Endodermal cell (in vitro differentiated cells): ENCODE measurements at regions not wholly inside any gene's neighbourhood (a gene's known extent, or its start where the extent isn't known, plus 50 kb on each side); places are given as distances from the start of the nearest gene placed in this dataset.
A peak's percentile ranks its signal among the peaks of the same experiment; 100 is the strongest.

Experiments used
- DNase-seq: peaks from one replicate; pipeline ENCODE4 v3.0.0-alpha.2; 2017
- H3K27ac ChIP-seq: 2 replicates; pipeline ENCODE4 v1.5.1; 2013; ENCODE audit warnings: mild to moderate bottlenecking, low read depth, low read length, moderate library complexity
- H3K27me3 ChIP-seq: 2 replicates; pipeline ENCODE4 v1.6.1; 2013; ENCODE audit warnings: mild to moderate bottlenecking, low read length, moderate library complexity; ENCODE audit not compliant: insufficient read depth, control insufficient read depth, poor library complexity, severe bottlenecking
- H3K36me3 ChIP-seq: 2 replicates; pipeline ENCODE4 v1.7.0; 2013; ENCODE audit warnings: mild to moderate bottlenecking, low read length, moderate library complexity; ENCODE audit not compliant: control insufficient read depth, insufficient read depth
- H3K4me1 ChIP-seq: one replicate; pipeline ENCODE4 v1.7.0; 2013; ENCODE audit warnings: low read length; ENCODE audit not compliant: control insufficient read depth, insufficient read depth
- H3K4me3 ChIP-seq: 2 replicates; pipeline ENCODE4 v1.5.1; 2013; ENCODE audit warnings: mild to moderate bottlenecking, low read length, moderate library complexity
- H3K9ac ChIP-seq: 2 replicates; pipeline ENCODE4 v1.6.1; 2013; ENCODE audit warnings: mild to moderate bottlenecking, low read length, moderate library complexity; ENCODE audit not compliant: poor library complexity, severe bottlenecking; ENCODE audit errors: extremely low read depth
- H3K9me3 ChIP-seq: 2 replicates; pipeline ENCODE4 v1.6.1; 2013; ENCODE audit warnings: mild to moderate bottlenecking, low read length, moderate library complexity; ENCODE audit not compliant: control insufficient read depth
- H3K27ac Mint-ChIP-seq: 2 replicates; pipeline ENCODE4 v1.8.0; 2020; ENCODE audit warnings: mixed read lengths
- H3K27me3 Mint-ChIP-seq: 2 replicates; pipeline ENCODE4 v1.8.0; 2021; ENCODE audit warnings: mild to moderate bottlenecking, mixed read lengths; ENCODE audit not compliant: insufficient read depth
- H3K36me3 Mint-ChIP-seq: 2 replicates; pipeline ENCODE4 v1.8.0; 2020; ENCODE audit warnings: low read depth, mixed read lengths
- H3K4me1 Mint-ChIP-seq: 2 replicates; pipeline ENCODE4 v1.8.0; 2020; ENCODE audit warnings: mixed read lengths
- H3K4me3 Mint-ChIP-seq: 2 replicates; pipeline ENCODE4 v1.8.0; 2020; ENCODE audit warnings: mild to moderate bottlenecking, moderate library complexity, mixed read lengths
- H3K9me3 Mint-ChIP-seq: 2 replicates; pipeline ENCODE4 v1.8.0; 2020; ENCODE audit warnings: mild to moderate bottlenecking, mixed read lengths
- CTCF ChIP-seq: fragments of 200-600 bp; sonication (generic); conservative IDR thresholded peaks from 2 replicates; pipeline ENCODE4 v1.5.0; 2021; ENCODE audit warnings: antibody characterized with exemption, mild to moderate bottlenecking
- WGBS, 2 experiments: methylation state at CpG; one replicate each; pipeline versions ENCODE4 v1.1.5 to v1.1.7; 2013; ENCODE audit warnings: missing lambda C conversion rate in 2 of 2, mixed read lengths in 1 of 2; ENCODE audit not compliant: insufficient coverage in 1 of 2, insufficient read length in 1 of 2; 5-methylcytosine and 5-hydroxymethylcytosine counted together

- Histone ChIP-seq H3K9me3 (no peaks in the 10 kb centered on the region), H3K9ac (no peak overlapping the region), H3K27me3 (no peaks in the 10 kb centered on the region), H3K27ac (no peak overlapping the region), H3K36me3 (no peaks in the 10 kb centered on the region), H3K4me1 (peaks cover 4% of the 10 kb centered on the region), H3K4me3 (no peak overlapping the region)
- Mint-ChIP-seq H3K36me3 (no peaks in the 10 kb centered on the region), H3K4me1 (peaks cover 14% of the 10 kb centered on the region), H3K9me3 (no peaks in the 10 kb centered on the region), H3K27ac (no peak overlapping the region), H3K27me3 (no peaks in the 10 kb centered on the region), H3K4me3 (no peak overlapping the region)
- 91% methylated on average over 2 of the region's 2 CpGs; no CpG with 5 or more reads in 1 of the 2 experiments for WGBS, 2 experiments
- no peak for TF ChIP-seq CTCF
- DNase-seq: no peak
Observed at GRCh38 chr5:110055302-110055701, 365.6 kb downstream of the MAN2A1 start.

DNA sequence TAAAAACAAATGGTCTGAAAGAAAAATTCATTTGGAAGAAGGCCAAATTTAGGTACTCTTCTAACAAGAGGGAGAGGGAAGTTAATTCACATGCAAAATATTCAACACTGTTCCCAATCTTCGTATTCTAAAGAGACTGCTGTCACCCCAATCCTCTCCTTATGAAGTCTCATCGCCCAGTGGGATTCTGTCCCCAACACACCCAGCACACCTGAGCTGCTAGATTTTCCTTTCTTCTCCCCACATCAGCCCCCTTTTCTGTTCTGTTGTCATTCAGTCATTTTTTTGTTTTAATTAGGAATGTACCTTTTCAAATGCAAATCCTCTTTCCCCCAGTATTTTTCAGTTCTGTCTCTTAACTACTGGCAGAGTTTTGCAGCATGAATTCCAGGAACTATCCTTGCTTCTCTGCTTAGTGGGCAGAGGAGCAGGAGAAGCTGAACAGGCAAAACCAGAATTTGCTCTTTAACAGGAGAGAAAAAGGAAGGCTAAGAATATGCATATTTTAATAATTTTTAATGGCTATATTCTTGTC lies 366.9 kb downstream of the MAN2A1 start:
- DNase-seq: no peak
- no peak overlapping the region for H3K27ac ChIP-seq
- no peaks in the 10 kb centered on the region for H3K9me3 ChIP-seq
- Mint-ChIP-seq H3K4me3 (no peak overlapping the region), H3K27ac (peak overlapping the region; percentile 61), H3K27me3 (no peaks in the 10 kb centered on the region), H3K36me3 (no peaks in the 10 kb centered on the region), H3K9me3 (no peaks in the 10 kb centered on the region), H3K4me1 (peaks cover 4% of the 10 kb centered on the region)
- no peak for TF ChIP-seq CTCF
- H3K36me3 ChIP-seq: no peaks in the 10 kb centered on the region
- H3K4me1 ChIP-seq: no peaks in the 10 kb centered on the region
- H3K27me3 ChIP-seq: no peaks in the 10 kb centered on the region
- no peak overlapping the region for H3K9ac ChIP-seq
- no peak overlapping the region for H3K4me3 ChIP-seq
- 70 to 77% methylated on average over 2 of the region's 2 CpGs for WGBS, 2 experiments

GRCh38 chr5:110058175-110058574 lies 368.4 kb downstream of the MAN2A1 start:
- Mint-ChIP-seq H3K9me3 (no peaks in the 10 kb centered on the region), H3K36me3 (no peaks in the 10 kb centered on the region), H3K27ac (no peak overlapping the region), H3K27me3 (no peaks in the 10 kb centered on the region), H3K4me1 (peaks cover 3% of the 10 kb centered on the region), H3K4me3 (no peak overlapping the region)
- no peak for DNase-seq
- WGBS, 2 experiments: 83 to 92% methylated on average over 1 to 4 of the region's 4 CpGs
- Histone ChIP-seq H3K27ac (no peak overlapping the region), H3K27me3 (no peaks in the 10 kb centered on the region), H3K4me1 (no peaks in the 10 kb centered on the region), H3K36me3 (no peaks in the 10 kb centered on the region), H3K4me3 (no peak overlapping the region), H3K9ac (no peak overlapping the region), H3K9me3 (no peaks in the 10 kb centered on the region)
- no peak for TF ChIP-seq CTCF
